ENCODE measurements at regions not wholly inside any gene's neighbourhood (a gene's known extent, or its start where the extent isn't known, plus 50 kb on each side); places are given as distances from the start of the nearest gene placed in this dataset.
A peak's percentile ranks its signal among the peaks of the same experiment; 100 is the strongest.

- H3K36me3 ChIP-seq (replicated peaks in 1 of 2; ENCODE audit: control insufficient read depth in 2 of 2, insufficient read depth in 2 of 2, low read length in 2 of 2): no peaks in the 10 kb centered on the region
- no peak overlapping the region for H3K23ac ChIP-seq (ENCODE audit: low read depth, low read length, poor library complexity)
- no peak overlapping the region for H2BK120ac ChIP-seq (ENCODE audit: low read depth, low read length)
- no peak overlapping the region for H3K14ac ChIP-seq (ENCODE audit: low read length)
- H3K27ac ChIP-seq (replicated peaks; ENCODE audit: low read length): no peak overlapping the region
- H3K9ac ChIP-seq (ENCODE audit: low read depth, low read length, poor library complexity): no peak overlapping the region
- WGBS, 2 donors (ENCODE audit: extremely low coverage in 2 of 2, insufficient read length in 2 of 2, insufficient replicate concordance in 1 of 2): no CpG with 5 or more reads among the region's 3 CpGs
- H4K8ac ChIP-seq (ENCODE audit: low read depth, low read length): no peak overlapping the region
- no peak overlapping the region for H3K18ac ChIP-seq (ENCODE audit: low read length)
- H2BK5ac ChIP-seq (ENCODE audit: low read length): no peak overlapping the region
- no peak overlapping the region for H2AFZ ChIP-seq (ENCODE audit: low read length)
- no peak overlapping the region for H2BK12ac ChIP-seq (ENCODE audit: low read length)
- H2BK15ac ChIP-seq (ENCODE audit: low read length): no peak overlapping the region
- H3K9me3 ChIP-seq (replicated peaks in 1 of 2; ENCODE audit: control insufficient read depth in 2 of 2, insufficient read depth in 1 of 2, low read depth in 1 of 2, low read length in 2 of 2): no peaks in the 10 kb centered on the region
- no peak overlapping the region for H2AK5ac ChIP-seq (ENCODE audit: low read depth, low read length)
- no peaks in the 10 kb centered on the region for H3K4me1 ChIP-seq (ENCODE audit: control insufficient read depth in 2 of 2, insufficient read depth in 1 of 2, low read depth in 1 of 2, low read length in 2 of 2)
- H3K4me3 ChIP-seq (ENCODE audit: low read length in 2 of 2): no peak overlapping the region
- H3K4me2 ChIP-seq (ENCODE audit: insufficient read depth, low read length, poor library complexity, severe bottlenecking): no peak overlapping the region
- no peak overlapping the region for H4K91ac ChIP-seq (ENCODE audit: low read depth, low read length, poor library complexity)
- no peaks in the 10 kb centered on the region for H3K79me1 ChIP-seq (ENCODE audit: low read depth, low read length)
- no peak overlapping the region for H3K4ac ChIP-seq (ENCODE audit: low read length)
- no peak for DNase-seq (ENCODE audit: low spot score)
- H3K27me3 ChIP-seq (ENCODE audit: control insufficient read depth in 3 of 3, insufficient read depth in 3 of 3, low read depth in 1 of 3, low read length in 3 of 3): no peaks in the 10 kb centered on the region
Measured at GRCh38 chr12:84740602-84741001, 172.0 kb downstream of the SLC6A15 start.

- peak overlapping the region; percentile 82 for H2AFZ ChIP-seq (ENCODE audit: low read length)
- H3K27me3 ChIP-seq (ENCODE audit: control insufficient read depth in 3 of 3, insufficient read depth in 3 of 3, low read depth in 1 of 3, low read length in 3 of 3): no peaks in the 10 kb centered on the region
- no peak overlapping the region for H3K4ac ChIP-seq (ENCODE audit: low read length)
- H3K9me3 ChIP-seq (replicated peaks in 1 of 2; ENCODE audit: control insufficient read depth in 2 of 2, insufficient read depth in 1 of 2, low read depth in 1 of 2, low read length in 2 of 2): no peaks in the 10 kb centered on the region
- no peak overlapping the region for H2BK5ac ChIP-seq (ENCODE audit: low read length)
- no peak overlapping the region for H2AK5ac ChIP-seq (ENCODE audit: low read depth, low read length)
- no peak overlapping the region for H2BK120ac ChIP-seq (ENCODE audit: low read depth, low read length)
- no peak overlapping the region for H3K18ac ChIP-seq (ENCODE audit: low read length)
- no CpG with 5 or more reads among the region's 2 CpGs for WGBS, 2 donors (ENCODE audit: extremely low coverage in 2 of 2, insufficient read length in 2 of 2, insufficient replicate concordance in 1 of 2)
- no peak overlapping the region for H3K23ac ChIP-seq (ENCODE audit: low read depth, low read length, poor library complexity)
- no peak overlapping the region for H3K14ac ChIP-seq (ENCODE audit: low read length)
- no peak overlapping the region for H3K27ac ChIP-seq (replicated peaks; ENCODE audit: low read length)
- H3K79me1 ChIP-seq (ENCODE audit: low read depth, low read length): no peaks in the 10 kb centered on the region
- H2BK12ac ChIP-seq (ENCODE audit: low read length): no peak overlapping the region
- H3K9ac ChIP-seq (ENCODE audit: low read depth, low read length, poor library complexity): no peak overlapping the region
- H4K91ac ChIP-seq (ENCODE audit: low read depth, low read length, poor library complexity): no peak overlapping the region
- H3K36me3 ChIP-seq (replicated peaks in 1 of 2; ENCODE audit: control insufficient read depth in 2 of 2, insufficient read depth in 2 of 2, low read length in 2 of 2): no peaks in the 10 kb centered on the region
- H3K4me3 ChIP-seq (ENCODE audit: low read length in 2 of 2): no peak overlapping the region
- no peaks in the 10 kb centered on the region for H3K4me1 ChIP-seq (ENCODE audit: control insufficient read depth in 2 of 2, insufficient read depth in 1 of 2, low read depth in 1 of 2, low read length in 2 of 2)
- no peak overlapping the region for H3K4me2 ChIP-seq (ENCODE audit: insufficient read depth, low read length, poor library complexity, severe bottlenecking)
- no peak overlapping the region for H2BK15ac ChIP-seq (ENCODE audit: low read length)
- DNase-seq (ENCODE audit: low spot score): no peak
- no peak overlapping the region for H4K8ac ChIP-seq (ENCODE audit: low read depth, low read length)
Measured at GRCh38 chr12:84738481-84738972, 174.1 kb downstream of the SLC6A15 start.

GRCh38 chr12:84732828-84733340, 179.7 kb downstream of the SLC6A15 start:
- H3K79me1 ChIP-seq (ENCODE audit: low read depth, low read length): no peaks in the 10 kb centered on the region

GRCh38 chr12:84730561-84731162, 181.9 kb downstream of the SLC6A15 start:
- Histone ChIP-seq H2BK5ac (ENCODE audit: low read length) (no peak overlapping the region), H3K14ac (ENCODE audit: low read length) (no peak overlapping the region), H3K4me1 (ENCODE audit: control insufficient read depth in 2 of 2, insufficient read depth in 1 of 2, low read depth in 1 of 2, low read length in 2 of 2) (peaks cover 0 to 4% of the 10 kb centered on the region in 2 donors), H3K27me3 (ENCODE audit: control insufficient read depth in 3 of 3, insufficient read depth in 3 of 3, low read depth in 1 of 3, low read length in 3 of 3) (no peaks in the 10 kb centered on the region), H2AFZ (ENCODE audit: low read length) (no peak overlapping the region), H3K4ac (ENCODE audit: low read length) (no peak overlapping the region), H3K9ac (ENCODE audit: low read depth, low read length, poor library complexity) (no peak overlapping the region), H3K18ac (ENCODE audit: low read length) (no peak overlapping the region), H3K4me2 (ENCODE audit: insufficient read depth, low read length, poor library complexity, severe bottlenecking) (no peak overlapping the region), H2BK12ac (ENCODE audit: low read length) (no peak overlapping the region), H3K36me3 (replicated peaks in 1 of 2; ENCODE audit: control insufficient read depth in 2 of 2, insufficient read depth in 2 of 2, low read length in 2 of 2) (no peaks in the 10 kb centered on the region), H3K23ac (ENCODE audit: low read depth, low read length, poor library complexity) (no peak overlapping the region), H3K4me3 (ENCODE audit: low read length in 2 of 2) (no peak overlapping the region), H4K91ac (ENCODE audit: low read depth, low read length, poor library complexity) (no peak overlapping the region), H2BK120ac (ENCODE audit: low read depth, low read length) (no peak overlapping the region), H4K8ac (ENCODE audit: low read depth, low read length) (no peak overlapping the region), H3K79me1 (ENCODE audit: low read depth, low read length) (no peaks in the 10 kb centered on the region), H2AK5ac (ENCODE audit: low read depth, low read length) (no peak overlapping the region), H2BK15ac (ENCODE audit: low read length) (no peak overlapping the region), H3K9me3 (replicated peaks in 1 of 2; ENCODE audit: control insufficient read depth in 2 of 2, insufficient read depth in 1 of 2, low read depth in 1 of 2, low read length in 2 of 2) (no peaks in the 10 kb centered on the region), H3K27ac (replicated peaks; ENCODE audit: low read length) (no peak overlapping the region)
- no CpG with 5 or more reads among the region's 3 CpGs for WGBS, 2 donors (ENCODE audit: extremely low coverage in 2 of 2, insufficient read length in 2 of 2, insufficient replicate concordance in 1 of 2)
- DNase-seq (ENCODE audit: low spot score): no peak

More at GRCh38 chr12:84732828-84733340, 179.7 kb downstream of the SLC6A15 start:
- H3K27ac ChIP-seq (replicated peaks; ENCODE audit: low read length): no peak overlapping the region
- H3K14ac ChIP-seq (ENCODE audit: low read length): no peak overlapping the region
- H2BK120ac ChIP-seq (ENCODE audit: low read depth, low read length): no peak overlapping the region
- H4K91ac ChIP-seq (ENCODE audit: low read depth, low read length, poor library complexity): no peak overlapping the region
- no peak overlapping the region for H2BK12ac ChIP-seq (ENCODE audit: low read length)
- H3K4me1 ChIP-seq (ENCODE audit: control insufficient read depth in 2 of 2, insufficient read depth in 1 of 2, low read depth in 1 of 2, low read length in 2 of 2): peaks cover 0 to 4% of the 10 kb centered on the region in 2 donors
- WGBS, 2 donors (ENCODE audit: extremely low coverage in 2 of 2, insufficient read length in 2 of 2, insufficient replicate concordance in 1 of 2): no CpG with 5 or more reads among the region's 2 CpGs
- H3K23ac ChIP-seq (ENCODE audit: low read depth, low read length, poor library complexity): no peak overlapping the region
- H2BK5ac ChIP-seq (ENCODE audit: low read length): no peak overlapping the region
- no peaks in the 10 kb centered on the region for H3K27me3 ChIP-seq (ENCODE audit: control insufficient read depth in 3 of 3, insufficient read depth in 3 of 3, low read depth in 1 of 3, low read length in 3 of 3)
- H3K36me3 ChIP-seq (replicated peaks in 1 of 2; ENCODE audit: control insufficient read depth in 2 of 2, insufficient read depth in 2 of 2, low read length in 2 of 2): no peaks in the 10 kb centered on the region
- H3K4me3 ChIP-seq (ENCODE audit: low read length in 2 of 2): no peak overlapping the region
- no peak overlapping the region for H4K8ac ChIP-seq (ENCODE audit: low read depth, low read length)
- H3K4ac ChIP-seq (ENCODE audit: low read length): no peak overlapping the region
- H2BK15ac ChIP-seq (ENCODE audit: low read length): no peak overlapping the region
- no peak overlapping the region for H3K4me2 ChIP-seq (ENCODE audit: insufficient read depth, low read length, poor library complexity, severe bottlenecking)
- H2AK5ac ChIP-seq (ENCODE audit: low read depth, low read length): no peak overlapping the region
- no peak overlapping the region for H3K18ac ChIP-seq (ENCODE audit: low read length)
- H2AFZ ChIP-seq (ENCODE audit: low read length): no peak overlapping the region
- no peaks in the 10 kb centered on the region for H3K9me3 ChIP-seq (replicated peaks in 1 of 2; ENCODE audit: control insufficient read depth in 2 of 2, insufficient read depth in 1 of 2, low read depth in 1 of 2, low read length in 2 of 2)
- DNase-seq (ENCODE audit: low spot score): no peak
- no peak overlapping the region for H3K9ac ChIP-seq (ENCODE audit: low read depth, low read length, poor library complexity)

Measured in neuronal stem cell (in vitro differentiated cells).